Activated CD4-positive, alpha-beta T cell treated with anti-CD3 and anti-CD28 coated beads, Interleukin-2, amount 50 U/mL, for 48 hours (primary cell): ENCODE measurements at regions not wholly inside any gene's neighbourhood (a gene's known extent, or its start where the extent isn't known, plus 50 kb on each side); places are given as distances from the start of the nearest gene placed in this dataset.
"Not testable (repeated sequence)": the region's sequence is repeated elsewhere in the genome, so short reads cannot be mapped to it uniquely, and the experiment has no call there.

ENCODE experiments used
- DNase-seq, 2 experiments: peaks; one replicate each; pipeline ENCODE4 v3.0.0-alpha.2; 2020

DNA sequence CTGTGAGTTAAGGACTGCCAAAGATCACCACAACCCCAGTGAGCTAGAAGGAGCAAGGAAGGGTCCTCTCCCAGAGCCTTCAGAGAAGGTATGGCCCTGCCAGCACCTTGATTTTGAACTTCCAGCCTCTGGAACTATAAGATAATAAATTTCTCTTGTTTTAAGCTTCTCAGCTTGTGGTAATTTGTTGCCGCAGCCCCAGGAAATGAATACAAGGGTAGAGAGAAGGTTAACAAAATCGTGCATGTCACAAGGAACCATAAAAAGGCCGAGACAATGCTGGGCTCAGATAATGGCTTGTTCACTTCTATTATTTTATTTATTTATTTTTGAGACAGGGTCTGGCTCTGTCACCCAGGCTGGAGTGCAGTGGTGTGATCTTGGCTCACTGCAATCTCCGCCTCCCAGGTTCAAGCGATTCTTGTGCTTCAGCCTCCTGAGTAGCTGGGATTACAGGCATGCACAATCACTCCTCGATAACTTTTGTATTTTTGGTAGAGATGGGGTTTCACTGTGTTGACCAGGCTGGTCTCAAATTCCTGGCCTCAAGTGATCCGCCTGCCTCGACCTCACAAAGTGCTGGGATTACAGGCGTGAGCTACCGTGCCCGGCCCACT, 71.5 kb downstream of the WSB1 start:
- not testable (repeated sequence) for DNase-seq

DNA sequence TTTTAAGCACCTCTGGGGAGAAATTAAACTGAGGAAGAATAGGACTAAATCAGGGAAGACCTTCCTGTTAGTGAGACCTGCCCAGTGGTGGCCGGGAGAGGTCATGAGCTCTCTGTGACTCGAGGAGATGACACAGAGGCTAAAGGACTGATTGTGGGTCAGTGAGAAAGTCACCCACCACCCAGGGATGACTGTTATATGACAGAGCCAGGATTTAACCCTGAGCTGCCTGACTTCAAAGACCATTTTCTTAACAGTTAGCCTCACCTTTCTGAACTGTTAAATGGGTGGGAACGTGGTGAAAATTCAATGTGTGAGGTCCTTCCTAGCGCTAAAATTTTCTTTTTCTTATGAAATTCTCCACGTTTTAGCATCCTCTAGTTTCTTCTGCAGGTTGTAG, 72.5 kb downstream of the WSB1 start:
- no peak for DNase-seq

DNA sequence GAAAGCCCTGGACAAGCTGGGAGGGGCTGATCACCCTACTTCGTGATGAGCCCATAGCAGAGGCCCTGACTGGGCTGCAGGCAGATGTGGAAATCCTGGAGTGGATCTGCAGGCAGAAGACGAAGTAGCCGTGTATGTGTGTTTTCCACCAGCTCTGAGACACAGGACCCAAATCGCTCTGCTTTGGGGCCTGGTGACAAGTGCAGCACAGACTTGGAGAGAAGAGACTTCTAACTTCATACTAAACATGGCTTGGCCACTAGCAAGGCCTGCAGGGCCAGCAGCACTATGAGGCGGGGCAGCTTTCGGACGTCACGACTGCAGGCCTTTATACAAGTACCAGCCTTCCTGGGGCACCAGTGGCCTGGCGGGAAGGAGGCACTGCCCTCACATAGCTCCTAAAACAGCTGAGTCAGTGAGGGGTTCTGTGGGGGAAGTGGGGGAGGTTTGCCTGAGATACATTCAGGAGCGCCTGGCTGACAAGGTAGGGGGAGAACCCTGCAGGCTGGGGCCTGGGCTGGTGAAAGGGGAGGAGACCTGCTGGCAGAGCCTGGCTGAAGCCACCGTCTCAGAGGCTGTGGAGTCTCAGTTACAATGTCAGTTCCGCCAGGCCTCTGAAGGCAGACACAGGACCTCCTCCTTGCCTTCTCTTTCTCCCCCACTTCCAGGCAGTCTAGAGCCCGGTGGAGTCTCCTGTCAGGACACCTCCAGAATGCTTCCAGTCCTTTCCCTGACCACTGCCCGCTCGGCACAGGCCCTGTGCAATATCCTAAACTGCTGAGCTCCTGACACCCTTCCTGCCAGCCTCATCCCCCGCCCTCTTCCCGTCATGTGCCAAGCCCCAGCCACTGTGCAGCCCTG, 73.4 kb downstream of the WSB1 start:
- no peak for DNase-seq

DNA sequence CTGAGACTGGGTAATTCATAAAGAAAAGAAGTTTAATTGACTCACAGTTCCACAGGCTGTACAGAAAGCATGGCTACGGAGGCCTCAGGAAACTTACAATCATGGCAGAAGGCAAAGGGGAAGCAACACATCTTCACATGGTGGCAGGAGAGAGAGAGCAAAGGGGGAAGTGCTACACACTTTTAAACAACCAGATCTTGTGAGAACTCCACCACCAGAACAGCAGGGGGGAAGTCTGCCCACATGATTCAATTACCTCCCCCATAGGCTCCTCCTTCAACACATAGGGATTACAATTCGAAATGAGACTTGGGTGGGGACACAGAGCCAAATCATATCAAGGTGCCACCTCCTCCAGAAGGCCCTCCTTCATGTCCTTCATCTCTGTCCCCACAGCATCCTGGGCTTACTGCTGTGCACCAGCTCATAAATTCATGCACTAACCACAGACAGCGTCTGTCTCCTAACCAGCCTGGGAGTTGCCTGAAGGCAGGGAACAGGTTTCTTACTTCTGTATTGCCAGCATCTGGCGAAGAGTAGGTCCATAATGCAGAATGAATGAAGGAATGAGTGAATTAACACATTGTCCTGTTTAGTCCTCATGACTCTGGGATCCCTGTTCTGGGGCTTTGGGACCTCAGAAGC, 74.4 kb downstream of the WSB1 start:
- DNase-seq: no peak

DNA sequence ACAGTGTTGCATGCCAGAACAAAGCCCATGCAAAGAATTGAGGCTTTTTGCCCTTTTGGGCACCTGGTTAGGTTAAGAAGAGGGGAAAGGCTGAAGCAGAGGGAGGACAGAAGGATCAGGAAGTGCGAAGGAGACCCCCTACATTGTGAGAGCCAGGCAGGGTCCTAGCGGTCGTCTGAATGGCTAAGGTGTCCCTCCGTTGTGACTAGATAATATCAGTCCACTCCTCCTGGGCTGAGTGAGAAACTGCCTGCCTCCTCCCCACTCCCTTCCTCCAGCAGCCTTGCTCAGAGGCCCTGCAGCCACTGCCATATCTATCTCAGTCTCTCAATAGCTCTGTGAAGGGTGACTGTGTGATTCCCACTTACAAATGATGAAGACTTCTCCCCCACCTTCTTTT, 75.1 kb downstream of the WSB1 start:
- no peak for DNase-seq

DNA sequence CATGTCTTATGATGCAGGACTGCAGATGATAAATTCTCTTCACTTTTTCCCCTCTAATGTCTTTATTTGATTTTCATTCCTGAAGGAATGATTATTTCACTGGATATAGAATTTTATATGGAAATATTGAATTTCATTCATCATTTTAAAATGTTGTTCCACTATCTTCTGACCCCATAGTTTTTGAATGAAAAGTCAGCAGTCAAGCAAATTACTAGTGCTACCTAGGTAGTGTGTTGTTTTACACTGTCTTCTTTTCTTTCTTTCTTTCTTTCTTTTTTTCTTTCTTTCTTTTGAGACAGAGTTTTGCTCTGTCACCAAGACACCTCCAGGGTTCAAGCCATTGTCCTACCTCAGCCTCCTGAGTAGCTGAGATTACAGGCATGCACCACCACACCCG, 76.9 kb downstream of the WSB1 start:
- DNase-seq: no peak

DNA sequence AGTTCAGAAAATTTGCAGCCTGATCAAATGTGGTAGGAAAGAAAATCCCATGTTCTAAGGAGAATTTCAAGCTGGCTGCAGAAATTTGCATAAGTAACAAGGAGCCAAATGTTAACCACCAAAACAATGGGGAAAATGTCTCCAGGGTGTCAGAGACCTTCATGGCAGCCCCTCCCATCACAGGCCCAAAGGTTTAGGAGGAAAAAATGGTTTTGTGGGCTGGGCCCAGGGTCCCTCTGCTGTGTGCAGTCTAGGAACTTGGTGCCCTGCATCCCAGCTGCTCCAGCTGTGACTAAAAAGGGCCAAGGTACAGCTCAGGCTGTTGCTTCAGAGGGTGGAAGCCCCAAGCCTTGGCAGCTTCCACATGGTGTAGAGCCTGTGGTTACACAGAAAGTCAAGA, 79.8 kb downstream of the WSB1 start:
- not testable (repeated sequence) for DNase-seq

DNA sequence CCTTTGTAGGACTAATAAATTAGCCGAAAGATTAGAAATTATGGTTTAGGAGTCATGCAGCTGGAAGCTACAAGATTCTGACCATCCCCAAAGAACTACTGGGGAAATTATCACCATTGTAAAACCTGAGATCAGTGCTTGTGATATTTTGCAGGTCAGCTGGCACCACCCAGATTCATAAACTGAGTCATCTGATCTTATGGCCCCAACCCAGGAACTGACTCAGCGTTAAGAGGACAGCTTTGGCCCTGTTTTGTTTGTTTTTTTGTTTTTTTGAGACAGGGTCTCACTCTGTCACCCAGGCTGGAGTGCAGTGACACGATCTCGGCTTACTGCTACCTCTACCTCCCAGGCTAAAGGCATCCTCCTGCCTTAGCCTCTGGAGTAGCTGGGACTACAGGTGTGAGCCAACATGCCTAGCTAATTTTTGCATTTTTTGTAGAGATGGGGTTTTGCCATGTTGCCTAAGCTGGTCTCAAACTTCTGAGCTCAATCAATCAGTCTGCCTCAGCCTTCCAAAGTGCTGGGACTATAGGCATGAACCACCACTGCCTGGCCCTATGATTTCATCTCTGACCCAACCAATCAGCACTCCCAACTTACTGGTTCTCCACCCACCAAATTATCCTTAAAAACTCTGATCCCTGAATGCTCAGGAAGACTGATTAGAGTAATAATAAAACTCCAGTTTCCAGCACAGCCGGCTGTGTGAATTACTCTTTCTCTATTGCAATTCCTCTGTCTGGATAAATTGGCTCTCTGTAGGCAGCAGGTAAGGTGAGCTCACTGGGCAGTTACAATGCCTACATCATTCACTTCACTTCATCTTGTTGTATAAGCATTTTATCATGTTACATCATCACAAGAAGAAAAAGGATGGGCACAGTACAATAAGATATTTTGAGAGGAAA, 79.4 kb upstream of the KSR1 start:
- no peak for DNase-seq

DNA sequence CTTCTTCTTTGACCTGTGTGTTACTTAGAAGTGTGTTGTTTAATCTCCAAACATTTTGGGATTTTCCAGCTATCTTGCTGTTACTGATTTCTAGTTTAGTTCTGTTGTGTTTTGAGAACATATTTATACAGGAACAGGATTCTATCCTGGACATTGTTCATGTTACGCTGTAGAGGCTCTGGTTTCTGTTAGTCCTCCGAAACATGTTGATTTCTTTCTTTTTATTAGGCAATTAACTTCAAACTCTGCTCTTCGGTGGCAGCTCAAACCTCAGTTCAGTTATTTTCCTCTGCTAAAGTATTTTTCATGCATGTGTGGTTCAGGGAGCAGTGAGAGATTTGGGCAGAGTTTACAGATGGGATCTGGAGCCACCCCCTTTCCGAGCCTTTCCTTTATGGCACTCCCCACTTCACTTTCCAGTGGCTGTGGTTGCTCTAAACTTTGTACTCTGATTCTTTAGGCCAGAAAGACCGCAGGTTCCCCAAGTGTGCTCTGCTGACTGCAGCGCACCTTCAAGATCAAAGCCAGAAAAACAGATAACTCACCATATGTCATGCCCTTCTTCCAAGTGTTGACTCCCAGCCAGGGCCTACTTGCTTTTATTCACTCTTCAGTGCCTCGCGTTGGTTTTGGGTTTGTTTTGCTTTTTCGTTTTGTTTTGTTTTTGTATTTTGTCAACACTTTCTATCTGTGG, 77.6 kb upstream of the KSR1 start:
- no peak for DNase-seq

DNA sequence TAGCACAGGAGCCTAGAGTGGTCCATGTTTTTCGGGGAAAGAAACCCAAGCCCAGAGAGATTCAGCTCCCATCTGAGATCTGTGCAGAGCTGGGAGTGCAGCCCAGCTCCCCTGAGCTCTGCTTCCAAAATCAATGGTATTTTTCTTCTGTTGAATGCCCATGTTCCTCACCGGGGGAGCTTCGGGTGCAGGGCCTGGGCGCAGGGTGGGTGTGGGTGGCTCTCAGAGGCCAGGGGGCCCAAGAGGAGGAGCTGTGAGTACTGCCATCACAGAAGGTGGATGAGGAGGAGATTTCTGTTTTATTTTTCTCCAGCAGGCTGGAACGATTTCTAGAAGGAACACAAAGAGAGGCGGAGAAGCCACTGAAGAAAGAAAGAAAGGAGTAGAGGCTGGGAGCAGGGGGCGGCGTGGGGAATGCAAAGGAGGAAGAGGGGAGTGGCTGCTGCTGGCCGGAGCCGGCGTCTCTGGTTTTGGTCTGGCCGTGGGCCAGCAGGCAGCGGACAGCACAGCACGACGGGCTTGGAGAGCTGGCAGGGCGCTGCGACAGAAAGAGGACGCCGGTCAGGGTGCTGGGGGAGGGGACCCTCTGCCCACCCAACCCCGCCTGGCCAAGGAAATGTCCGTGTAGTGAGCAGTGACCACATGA, 76.2 kb upstream of the KSR1 start:
- no peak for DNase-seq

DNA sequence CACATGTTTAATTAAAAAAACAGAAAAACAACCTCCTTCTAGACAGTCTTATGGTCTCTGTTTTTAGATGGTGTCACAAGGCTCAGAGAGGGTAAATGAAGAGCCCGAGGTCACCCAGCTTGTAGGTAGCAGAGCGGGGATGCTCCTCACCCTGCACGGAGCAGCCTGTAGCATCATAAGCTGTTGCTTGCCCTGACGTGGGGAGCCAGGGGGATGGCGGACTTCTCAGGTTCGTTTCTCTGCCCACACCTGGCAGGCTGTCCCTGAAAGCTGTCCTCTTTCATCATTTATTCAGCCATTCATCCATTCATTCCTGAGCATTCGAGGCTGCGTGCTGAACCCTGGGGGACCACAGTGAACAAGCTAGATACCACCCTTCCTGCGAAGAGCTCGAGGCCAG, 75.7 kb upstream of the KSR1 start:
- no peak for DNase-seq

DNA sequence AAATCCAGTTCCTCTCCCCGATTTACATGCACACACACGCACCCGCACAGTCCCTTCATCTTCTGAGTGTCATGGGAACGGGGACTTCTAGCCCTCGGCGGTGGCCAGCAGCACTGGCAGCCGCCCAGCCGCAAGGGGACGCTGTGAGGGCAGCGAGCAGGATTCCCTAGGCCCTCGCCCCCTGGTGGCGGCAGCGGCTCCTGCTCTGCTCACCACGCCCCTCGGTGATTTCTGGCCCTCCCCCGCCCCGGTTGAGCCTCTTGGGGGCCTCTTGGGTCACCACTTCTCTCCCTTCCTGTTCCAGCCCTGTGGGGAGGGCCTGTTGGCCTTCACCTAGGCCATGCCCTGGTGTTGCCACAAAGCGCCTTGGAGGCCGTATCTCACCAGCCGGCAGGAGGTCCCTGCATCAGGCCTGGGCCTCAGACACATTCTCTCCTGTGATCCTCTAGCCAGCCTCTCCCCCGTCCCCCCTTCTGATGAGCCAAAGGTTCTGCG, 75.2 kb upstream of the KSR1 start:
- peak; percentile 88 to 90 for DNase-seq

DNA sequence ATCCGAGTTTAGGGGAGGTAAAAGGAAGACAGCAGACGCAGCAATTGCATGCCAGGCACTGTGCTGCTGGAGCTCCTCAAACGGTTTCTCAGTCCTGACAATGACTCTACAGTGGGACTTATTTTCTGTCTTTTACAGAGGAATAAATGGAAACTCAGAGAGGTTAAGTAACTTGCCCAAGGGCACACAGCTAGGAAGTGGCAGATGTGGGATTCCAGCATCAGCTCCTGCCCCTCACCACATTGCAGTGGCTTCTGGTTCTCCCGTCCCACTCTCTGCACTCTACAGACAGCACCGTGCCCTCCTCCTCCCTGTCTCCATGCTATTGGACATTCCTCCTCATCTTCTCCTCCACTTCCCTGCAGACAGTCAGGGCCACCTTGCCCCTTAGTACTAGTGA, 74.2 kb upstream of the KSR1 start:
- no peak for DNase-seq

DNA sequence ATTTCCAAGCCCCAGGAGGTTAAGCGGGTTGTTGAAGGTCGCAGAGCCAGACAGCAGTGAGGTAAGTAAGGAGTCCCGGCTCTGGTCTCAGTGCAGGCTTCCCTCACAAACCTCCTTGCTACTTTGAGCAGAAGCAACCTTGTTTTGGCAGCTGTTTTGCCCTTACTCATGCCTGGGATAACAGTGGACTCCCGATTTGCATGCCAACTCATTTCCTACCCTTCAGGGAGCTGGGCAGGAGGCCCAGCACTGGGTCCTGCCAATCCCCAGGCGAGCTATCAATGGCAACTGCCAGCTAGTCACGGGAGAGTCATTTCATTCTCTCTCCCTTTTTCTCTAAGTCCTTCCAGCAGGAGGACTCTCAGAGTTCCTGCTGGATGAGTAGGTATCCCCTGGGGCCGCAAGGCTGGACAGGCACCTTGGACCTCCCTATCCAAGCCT, 72.0 kb upstream of the KSR1 start:
- no peak for DNase-seq

DNA sequence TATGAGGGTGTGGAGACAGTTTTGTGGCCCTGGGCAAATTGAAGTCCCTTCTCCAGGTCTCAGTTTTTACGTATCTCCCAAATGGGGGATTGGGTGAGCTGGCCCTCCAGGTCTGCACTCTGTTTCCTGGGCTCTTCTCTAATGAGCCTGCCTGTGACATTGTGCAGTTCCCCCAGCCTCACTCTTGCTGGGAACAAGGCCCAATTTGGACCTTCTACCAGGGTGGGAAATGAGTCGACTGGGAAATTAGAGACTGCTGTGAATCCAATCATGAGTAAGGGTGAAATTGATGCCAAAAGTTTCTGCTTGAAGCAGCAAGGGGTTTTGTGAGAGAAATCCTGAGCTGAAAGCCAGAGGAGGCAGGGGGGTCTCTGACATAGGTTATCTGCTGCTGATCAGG, 71.5 kb upstream of the KSR1 start:
- no peak for DNase-seq

DNA sequence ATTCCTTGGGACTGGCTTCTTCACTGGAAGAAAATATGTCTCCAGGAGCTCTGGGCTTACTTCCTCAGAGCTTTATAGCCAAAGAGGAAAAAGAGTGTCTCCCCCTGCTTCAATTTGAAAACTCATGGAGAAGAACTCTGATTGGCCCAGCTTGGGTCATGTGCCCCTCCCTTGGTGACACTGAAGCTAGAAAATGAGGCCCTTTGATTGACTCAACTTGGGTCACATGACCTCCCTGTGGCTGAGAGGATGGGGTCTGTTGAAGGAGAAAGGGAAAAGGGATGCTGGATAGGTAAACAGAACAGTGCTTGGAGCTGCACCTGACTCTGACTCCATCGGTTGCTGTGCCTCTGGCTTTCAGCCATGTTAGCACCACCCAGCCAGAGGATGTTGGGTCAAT, 70.6 kb upstream of the KSR1 start:
- DNase-seq: no peak

DNA sequence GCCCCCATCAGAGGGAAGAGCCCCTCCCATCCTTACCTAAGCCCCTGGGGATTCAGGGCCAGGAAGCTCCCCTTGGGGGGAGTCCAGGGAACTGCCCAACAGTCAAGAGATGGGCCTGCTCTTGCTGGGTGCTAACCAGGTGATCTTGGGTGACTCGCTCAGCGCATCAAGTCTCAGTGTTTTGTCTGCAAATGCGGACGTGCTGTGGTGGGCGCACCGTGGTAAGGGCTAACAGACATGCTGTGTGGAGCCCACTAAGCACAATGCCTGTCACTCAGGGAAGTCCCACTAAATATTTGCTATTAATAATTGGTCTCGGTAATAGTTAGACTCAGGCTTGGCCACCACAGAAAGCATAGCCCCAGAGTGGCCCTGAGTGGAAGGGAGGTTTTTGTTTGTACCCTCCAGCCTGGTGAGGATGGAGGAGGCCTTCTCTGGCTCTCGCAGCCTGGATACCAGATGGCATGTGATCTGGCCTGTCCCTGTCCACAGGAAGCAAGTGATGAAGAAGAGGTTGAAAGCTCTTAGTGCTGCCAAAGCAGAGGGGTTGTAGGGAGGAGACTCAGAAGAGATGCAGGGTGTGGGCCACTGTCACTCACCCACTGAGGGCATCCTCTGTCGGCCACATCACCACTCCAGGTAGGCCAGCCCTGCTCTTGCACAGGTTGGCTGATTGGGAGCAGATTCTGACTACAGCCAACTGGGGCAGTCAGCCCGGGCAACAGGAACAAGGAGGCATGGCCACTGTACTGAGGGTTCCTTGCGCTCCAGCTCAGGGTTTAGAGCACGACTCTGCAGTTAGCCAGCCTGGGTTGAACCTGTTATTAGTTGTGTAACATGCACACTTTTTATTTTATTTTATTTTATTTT, 69.8 kb upstream of the KSR1 start:
- DNase-seq: no peak

DNA sequence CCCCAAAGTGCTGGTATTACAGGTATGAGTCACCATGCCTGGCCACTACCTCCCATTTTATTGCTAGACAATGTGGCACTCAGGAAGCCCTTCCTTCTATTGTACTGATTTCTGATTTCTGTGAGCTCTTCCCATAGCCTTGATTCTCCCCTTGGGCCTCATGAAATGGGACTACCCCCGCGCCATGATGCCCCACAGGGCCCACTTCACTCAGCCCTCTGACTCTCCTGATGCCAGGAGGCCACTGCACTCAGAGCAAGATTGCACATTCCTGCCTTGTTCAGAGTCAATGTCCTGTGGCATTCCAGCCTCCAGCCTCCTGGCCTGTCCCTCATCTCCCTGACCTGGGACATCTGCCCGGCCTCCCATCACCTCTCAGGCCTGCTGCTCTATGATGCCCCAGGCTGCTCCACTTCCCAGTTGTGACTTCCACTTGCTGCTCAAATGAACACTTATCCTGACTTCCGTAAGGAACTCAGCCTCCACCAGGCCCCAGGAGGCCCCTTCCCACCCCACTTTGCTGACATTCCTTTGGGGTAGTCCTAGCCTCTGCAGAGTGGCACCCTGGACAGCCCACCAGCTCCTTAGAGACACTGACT, 66.6 kb upstream of the KSR1 start:
- DNase-seq: no peak

DNA sequence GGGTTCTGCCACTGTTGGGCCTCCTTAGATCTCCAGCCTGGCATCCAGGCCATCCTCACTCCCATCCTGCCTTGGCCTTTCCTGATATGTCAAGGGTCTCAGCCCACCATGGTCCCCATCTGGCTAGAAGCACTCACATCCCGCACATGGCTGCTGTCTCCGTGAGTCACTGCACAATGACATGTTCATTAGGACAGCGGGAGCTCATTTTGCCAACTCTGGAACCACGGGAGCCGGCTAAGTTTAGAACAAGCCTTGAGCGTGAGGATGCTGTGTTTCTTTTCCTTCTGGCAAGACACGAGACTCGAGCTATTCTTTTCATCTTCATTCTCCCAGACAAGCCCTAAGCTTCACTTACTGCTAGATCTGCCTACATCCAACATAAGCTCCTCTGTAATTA, 65.7 kb upstream of the KSR1 start:
- DNase-seq: no peak

DNA sequence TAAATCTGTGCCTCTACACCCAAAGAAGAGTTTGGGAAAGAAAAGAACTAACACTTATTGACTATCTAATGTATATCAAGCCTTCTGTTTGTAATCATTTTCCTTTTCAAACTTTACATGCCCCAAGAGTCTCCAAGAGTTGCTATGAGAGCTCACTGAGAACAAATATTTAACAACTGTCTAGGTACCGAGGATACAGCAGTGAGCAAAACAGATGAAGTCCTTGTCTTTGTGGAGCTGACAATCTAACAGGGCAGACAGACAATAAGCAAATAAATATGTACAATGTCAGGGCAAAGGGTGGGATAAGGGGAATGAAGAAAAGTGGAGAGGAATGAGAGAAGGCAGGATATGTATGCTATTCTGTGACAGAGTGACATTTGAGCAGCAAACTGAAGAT, 64.8 kb upstream of the KSR1 start:
- no peak for DNase-seq
